H1 (cell line): ENCODE measurements at regions not wholly inside any gene's neighbourhood (a gene's known extent, or its start where the extent isn't known, plus 50 kb on each side); places are given as distances from the start of the nearest gene placed in this dataset.

Experiments
- CTCF ChIA-PET: fragments of 300-600 bp; sonication (Branson Sonifier 250); formaldehyde crosslinking; loops from one replicate; lab custom pipeline; 2021; ENCODE audit not compliant: partially characterized antibody; lab: Charles Lee
- POLR2A ChIA-PET: fragments of 300-600 bp; sonication (Branson Sonifier 250); formaldehyde crosslinking; loops from one replicate; lab custom pipeline; 2021; ENCODE audit warnings: inconsistent platforms; ENCODE audit not compliant: partially characterized antibody; lab: Charles Lee
- DNase-seq, 2 experiments: peaks; one replicate each; pipeline versions ENCODE4 v3.0.0 to v3.0.0-alpha.2; 2010 to 2022; ENCODE audit warnings: low spot score in 2 of 2, low read depth in 1 of 2, mixed read lengths in 1 of 2
- FAIRE-seq: peaks from 2 replicates; lab custom pipeline; 2011; peaks lifted over from hg19 to GRCh38; lab: Jason Lieb, UNC
- H2AFZ ChIP-seq: 2 replicates; pipeline ENCODE4 v1.8.1; 2012; ENCODE audit warnings: low read length, inconsistent platforms
- H2AK5ac ChIP-seq: 2 replicates; pipeline ENCODE4 v1.6.1; 2013; ENCODE audit warnings: low read depth, low read length
- H2BK120ac ChIP-seq: replicated peaks from 2 replicates; pipeline ENCODE3; 2013; ENCODE audit warnings: low read depth, low read length, inconsistent platforms
- H2BK12ac ChIP-seq: 2 replicates; pipeline ENCODE4 v1.6.1; 2013; ENCODE audit warnings: low read depth, low read length
- H2BK15ac ChIP-seq: 2 replicates; pipeline ENCODE4 v1.6.1; 2013; ENCODE audit warnings: low read length
- H2BK20ac ChIP-seq: 2 replicates; pipeline ENCODE4 v1.6.1; 2013; ENCODE audit warnings: low read length
- H2BK5ac ChIP-seq: 2 replicates; pipeline ENCODE4 v1.6.1; 2013; ENCODE audit warnings: low read depth, low read length
- H3K14ac ChIP-seq: 2 replicates; pipeline ENCODE4 v1.6.1; 2013; ENCODE audit warnings: inconsistent platforms; ENCODE audit not compliant: insufficient read length
- H3K18ac ChIP-seq: 2 replicates; pipeline ENCODE4 v1.6.1; 2013; ENCODE audit warnings: low read length; ENCODE audit errors: extremely low read depth
- H3K23ac ChIP-seq: 2 replicates; pipeline ENCODE4 v1.6.1; 2013; ENCODE audit warnings: inconsistent platforms; ENCODE audit not compliant: insufficient read length
- H3K23me2 ChIP-seq: 2 replicates; pipeline ENCODE4 v1.6.1; 2013; ENCODE audit warnings: low read depth, low read length
- H3K27ac ChIP-seq: 2 replicates; pipeline ENCODE4 v1.6.1; 2011; ENCODE audit warnings: low read depth, low read length, inconsistent platforms
- H3K27me3 ChIP-seq, 4 experiments: replicated peaks in 1 of 4; 1 replicate in 1 of 4; 2 replicates in 3 of 4; pipeline versions ENCODE4 v1.6.1 to v1.8.1; 2011 to 2013; ENCODE audit warnings: low read length in 3 of 4, mild to moderate bottlenecking in 3 of 4, inconsistent platforms in 2 of 4, mixed read lengths in 2 of 4, moderate library complexity in 1 of 4; ENCODE audit not compliant: control insufficient read depth in 3 of 4, insufficient read depth in 3 of 4; ENCODE audit errors: extremely low read depth in 1 of 4
- H3K36me3 ChIP-seq, 4 experiments: 2 replicates each; pipeline versions ENCODE4 v1.6.1 to v1.8.1; 2011 to 2013; ENCODE audit warnings: mild to moderate bottlenecking in 4 of 4, low read length in 3 of 4, moderate library complexity in 2 of 4, control low read depth in 1 of 4, inconsistent platforms in 1 of 4; ENCODE audit not compliant: insufficient read depth in 4 of 4, control insufficient read depth in 2 of 4
- H3K4ac ChIP-seq: replicated peaks from 2 replicates; pipeline ENCODE3; 2013; ENCODE audit warnings: low read length, low read depth, mixed read lengths, inconsistent platforms; ENCODE audit not compliant: insufficient read length
- H3K4me1 ChIP-seq, 4 experiments: replicated peaks in 1 of 4; 1 replicate in 1 of 4; 2 replicates in 3 of 4; pipeline versions ENCODE4 v1.6.1 to v1.8.1; 2011 to 2013; ENCODE audit warnings: low read length in 3 of 4, inconsistent platforms in 2 of 4, mixed read lengths in 1 of 4; ENCODE audit not compliant: insufficient read depth in 4 of 4, control insufficient read depth in 3 of 4
- H3K4me2 ChIP-seq, 2 experiments: 2 replicates each; pipeline versions ENCODE4 v1.6.1 to v1.8.1; 2011 to 2013; ENCODE audit warnings: low read depth in 2 of 2, low read length in 2 of 2, control low read depth in 1 of 2, inconsistent platforms in 1 of 2, mild to moderate bottlenecking in 1 of 2; ENCODE audit not compliant: insufficient read depth in 1 of 2
- H3K4me3 ChIP-seq, 4 experiments: fragments of 200-600, 300-600 bp in 1 of 4; sonication (generic), shearing (Covaris generic), sonication (Bioruptor Twin) in 1 of 4; 2 replicates each; pipeline versions ENCODE4 v1.5.1 to v1.8.1; 2011 to 2016; ENCODE audit warnings: low read length in 4 of 4, low read depth in 3 of 4, control low read depth in 2 of 4, inconsistent platforms in 2 of 4, mild to moderate bottlenecking in 2 of 4, mixed read lengths in 1 of 4, moderate library complexity in 1 of 4; ENCODE audit not compliant: insufficient read depth in 2 of 4; ENCODE audit errors: extremely low read depth in 1 of 4
- H3K56ac ChIP-seq: replicated peaks from 2 replicates; pipeline ENCODE3; 2013; ENCODE audit warnings: low read depth, mild to moderate bottlenecking, mixed read lengths, low read length, inconsistent platforms; ENCODE audit not compliant: insufficient read length
- H3K79me1 ChIP-seq: 2 replicates; pipeline ENCODE4 v1.6.1; 2013; ENCODE audit warnings: low read depth, low read length, control low read depth
- H3K79me2 ChIP-seq, 2 experiments: 2 replicates each; pipeline versions ENCODE4 v1.6.1 to v1.8.1; 2012 to 2013; ENCODE audit warnings: low read length in 2 of 2, mild to moderate bottlenecking in 2 of 2, inconsistent platforms in 1 of 2; ENCODE audit not compliant: insufficient read depth in 2 of 2, control insufficient read depth in 1 of 2
- H3K9ac ChIP-seq, 4 experiments: replicated peaks in 1 of 4; 1 replicate in 1 of 4; 2 replicates in 3 of 4; pipeline versions ENCODE4 v1.6.1 to v1.8.1; 2011 to 2013; ENCODE audit warnings: low read depth in 3 of 4, low read length in 3 of 4, control low read depth in 2 of 4, mild to moderate bottlenecking in 2 of 4, moderate library complexity in 2 of 4, inconsistent platforms in 1 of 4; ENCODE audit errors: extremely low read depth in 1 of 4
- H3K9me3 ChIP-seq, 2 experiments: 2 replicates each; pipeline versions ENCODE4 v1.6.1 to v1.8.1; 2012 to 2013; ENCODE audit warnings: mild to moderate bottlenecking in 2 of 2, moderate library complexity in 2 of 2, control low read depth in 1 of 2, inconsistent platforms in 1 of 2, low read depth in 1 of 2, low read length in 1 of 2, mixed read lengths in 1 of 2; ENCODE audit not compliant: insufficient read depth in 2 of 2
- H4K20me1 ChIP-seq, 2 experiments: replicated peaks in 1 of 2; 2 replicates each; pipeline versions ENCODE3 to v1.8.1; 2011 to 2013; ENCODE audit warnings: inconsistent platforms in 2 of 2, low read length in 2 of 2, mild to moderate bottlenecking in 1 of 2; ENCODE audit not compliant: insufficient read depth in 2 of 2, control insufficient read depth in 1 of 2
- H4K5ac ChIP-seq: 2 replicates; pipeline ENCODE4 v1.6.1; 2013; ENCODE audit warnings: low read length, low read depth, mixed read lengths, inconsistent platforms; ENCODE audit not compliant: insufficient read length
- H4K8ac ChIP-seq: 2 replicates; pipeline ENCODE4 v1.8.0; 2013; ENCODE audit warnings: mild to moderate bottlenecking, moderate library complexity, low read length, inconsistent platforms; ENCODE audit not compliant: insufficient read depth; ENCODE audit errors: extremely low read depth
- H4K91ac ChIP-seq: replicated peaks from 2 replicates; pipeline ENCODE3; 2013; ENCODE audit warnings: low read length, mixed read lengths, inconsistent platforms; ENCODE audit not compliant: insufficient read length
- E2F6 ChIP-seq: IDR thresholded peaks from 2 replicates; pipeline ENCODE4 v1.6.1; 2012; ENCODE audit warnings: inconsistent platforms
- GTF2F1 ChIP-seq: IDR thresholded peaks from 2 replicates; pipeline ENCODE4 v1.6.1; 2012; ENCODE audit warnings: low read depth, low read length, improper control_type of control experiment, borderline replicate concordance
- JUN ChIP-seq: IDR thresholded peaks from 2 replicates; pipeline ENCODE4 v1.6.1; 2011; ENCODE audit warnings: low read depth, mild to moderate bottlenecking, improper control_type of control experiment, low read length
- JUND ChIP-seq: IDR thresholded peaks from 2 replicates; pipeline ENCODE4 v1.6.1; 2011; ENCODE audit warnings: mild to moderate bottlenecking, improper control_type of control experiment, low read length
- MAFK ChIP-seq: IDR thresholded peaks from 2 replicates; pipeline ENCODE4 v1.6.1; 2012; ENCODE audit warnings: low read depth, mild to moderate bottlenecking, improper control_type of control experiment, low read length
- NRF1 ChIP-seq: IDR thresholded peaks from 2 replicates; pipeline ENCODE4 v1.6.1; 2011; ENCODE audit warnings: mild to moderate bottlenecking, low read depth, low read length, improper control_type of control experiment
- SIN3A ChIP-seq, 2 experiments: IDR thresholded peaks in 1 of 2; conservative IDR thresholded peaks in 1 of 2; 2 replicates each; pipeline ENCODE4 v1.6.1; 2011 to 2012; ENCODE audit warnings: low read length in 2 of 2, improper control_type of control experiment in 1 of 2, low read depth in 1 of 2, mild to moderate bottlenecking in 1 of 2
- SIRT6 ChIP-seq: IDR thresholded peaks from one replicate; pipeline ENCODE4 v1.7.1; 2012; ENCODE audit warnings: low read length, inconsistent platforms
- SUZ12 ChIP-seq: fragments of 200-600 bp; sonication (generic); IDR thresholded peaks from 2 replicates; pipeline ENCODE4 v1.6.1; 2012; ENCODE audit warnings: mild to moderate bottlenecking, inconsistent platforms, low read length, moderate library complexity, mixed read lengths
- YY1 ChIP-seq: IDR thresholded peaks from 2 replicates; pipeline ENCODE4 v1.6.1; 2011; ENCODE audit warnings: low read depth, mild to moderate bottlenecking, low read length
- WGBS, 2 experiments: shearing (Covaris generic) in 1 of 2; methylation state at CpG; one replicate each; pipeline versions ENCODE4 v1.1.6 to v1.1.7; 2013 to 2015; ENCODE audit warnings: low lambda C conversion rate in 2 of 2, mixed read lengths in 2 of 2, inconsistent platforms in 1 of 2, low coverage in 1 of 2, missing lambda C conversion rate in 1 of 2; ENCODE audit not compliant: insufficient replicate concordance in 2 of 2, insufficient coverage in 1 of 2, insufficient read length in 1 of 2; ENCODE audit errors: extremely low coverage in 1 of 2, missing lambda C conversion rate in 1 of 2; 5-methylcytosine and 5-hydroxymethylcytosine counted together

- Histone ChIP-seq H3K4ac (no peak overlapping the region), H3K9me3 (no peaks in the 10 kb centered on the region), H3K4me3 (no peak overlapping the region), H3K4me1 (no peaks in the 10 kb centered on the region), H3K27ac (no peak overlapping the region), H4K5ac (no peak overlapping the region), H3K23ac (no peak overlapping the region), H3K27me3 (no peaks in the 10 kb centered on the region), H2BK15ac (no peak overlapping the region), H3K79me1 (no peaks in the 10 kb centered on the region), H3K14ac (no peak overlapping the region), H2AFZ (no peak overlapping the region), H3K36me3 (no peaks in the 10 kb centered on the region), H2AK5ac (no peak overlapping the region), H2BK5ac (no peak overlapping the region), H4K8ac (no peak overlapping the region), H2BK120ac (no peak overlapping the region), H4K20me1 (no peaks in the 10 kb centered on the region), H3K9ac (no peak overlapping the region), H3K18ac (no peak overlapping the region), H2BK20ac (no peak overlapping the region), H3K56ac (no peak overlapping the region), H3K23me2 (peaks cover 1% of the 10 kb centered on the region; the same call in 1 of the 2 replicates), H2BK12ac (no peak overlapping the region), H3K4me2 (no peak overlapping the region), H4K91ac (no peak overlapping the region), H3K79me2 (no peaks in the 10 kb centered on the region)
- POLR2A ChIA-PET, result no interaction called here
- FAIRE-seq, result no peak
- no peak for DNase-seq
- 85% methylated on average over 3 of the region's 3 CpGs; no CpG with 5 or more reads in 1 of the 2 experiments for WGBS, 2 experiments
- CTCF ChIA-PET, result interaction anchor here (0.7 to 1.3 kb wide), 8 partner anchors 20 to 878 kb away, joined by 3 to 4 read pairs (median 3); partner anchors contain the start of gene CRYBG1
- TF ChIP-seq JUND (no peak), MAFK (no peak), NRF1 (no peak), SIN3A (conservative IDR thresholded peaks at IDR 0.05 in 1 of 2, IDR thresholded peaks at IDR 0.05 in 1 of 2; ENCODE audit: low read depth in 1 of 2, low read length in 2 of 2) (no peak), JUN (no peak), SIRT6 (no peak), SUZ12 (no peak), YY1 (no peak), E2F6 (no peak), GTF2F1 (no peak)
Observed at GRCh38 chr6:105482921-105483320, 80.0 kb upstream of the PREP start.
